Skeletal muscle tissue (tissue), 3 donors: ENCODE measurements at regions not wholly inside any gene's neighbourhood (a gene's known extent, or its start where the extent isn't known, plus 50 kb on each side); places are given as distances from the start of the nearest gene placed in this dataset.
"Not testable (repeated sequence)": the region's sequence is repeated elsewhere in the genome, so short reads cannot be mapped to it uniquely, and the experiment has no call there.

Experiments
- H3K27ac ChIP-seq: one replicate; pipeline ENCODE4 v1.7.0; 2013; ENCODE audit warnings: mild to moderate bottlenecking, low read depth, low read length, inconsistent platforms
- H3K27me3 ChIP-seq, 3 donors: one replicate each; pipeline ENCODE4 v1.7.0; 2013; ENCODE audit warnings: low read length in 3 of 3; ENCODE audit not compliant: control insufficient read depth in 3 of 3, insufficient read depth in 3 of 3
- H3K36me3 ChIP-seq, 3 donors: one replicate each; pipeline ENCODE4 v1.7.0; 2013; ENCODE audit warnings: low read length in 3 of 3; ENCODE audit not compliant: control insufficient read depth in 3 of 3, insufficient read depth in 3 of 3
- H3K4me1 ChIP-seq, 3 donors: one replicate each; pipeline ENCODE4 v1.7.0; 2013; ENCODE audit warnings: low read length in 3 of 3, mild to moderate bottlenecking in 3 of 3; ENCODE audit not compliant: control insufficient read depth in 3 of 3, insufficient read depth in 3 of 3
- H3K4me3 ChIP-seq, 3 donors: one replicate each; pipeline ENCODE4 v1.7.0; 2013; ENCODE audit warnings: low read length in 3 of 3
- H3K9ac ChIP-seq, 3 donors: one replicate each; pipeline ENCODE4 v1.7.0; 2013; ENCODE audit warnings: low read length in 3 of 3, mild to moderate bottlenecking in 3 of 3, moderate library complexity in 2 of 3, low read depth in 1 of 3
- H3K9me3 ChIP-seq, 3 donors: one replicate each; pipeline ENCODE4 v1.7.0; 2013; ENCODE audit warnings: low read length in 3 of 3; ENCODE audit not compliant: control insufficient read depth in 3 of 3
- donor health status: Osteomylitis.

DNA sequence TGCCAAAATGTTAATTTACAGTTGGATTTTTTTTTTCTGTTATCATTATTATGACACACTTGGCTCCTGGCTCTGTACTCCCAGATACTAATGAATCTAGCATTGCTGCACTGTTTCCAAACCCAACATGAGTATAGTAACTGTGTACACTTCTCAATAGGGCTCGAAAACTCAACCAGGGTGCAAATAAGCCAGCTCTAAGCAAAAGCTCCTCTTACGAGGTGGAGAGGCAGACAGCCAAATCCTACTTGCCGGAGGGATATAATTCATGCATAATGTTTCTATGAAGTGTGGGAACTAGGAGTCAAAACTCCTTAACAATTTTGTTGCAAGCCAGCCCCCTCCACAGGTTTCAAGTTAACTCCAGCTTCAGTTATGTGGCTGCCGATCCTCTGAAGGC, 510.4 kb upstream of the ZP4 start:
- no peaks in the 10 kb centered on the region for H3K36me3 ChIP-seq
- H3K27me3 ChIP-seq = no peaks in the 10 kb centered on the region
- no peak overlapping the region for H3K27ac ChIP-seq
- no peak overlapping the region for H3K4me3 ChIP-seq
- H3K4me1 ChIP-seq = no peaks in the 10 kb centered on the region
- no peaks in the 10 kb centered on the region for H3K9me3 ChIP-seq
- no peak overlapping the region for H3K9ac ChIP-seq

GRCh38 chr1:238399558-238399957, 508.8 kb upstream of the ZP4 start:
- Histone ChIP-seq H3K9me3 (no peaks in the 10 kb centered on the region), H3K27ac (no peak overlapping the region), H3K4me3 (no peak overlapping the region), H3K27me3 (no peaks in the 10 kb centered on the region), H3K9ac (no peak overlapping the region), H3K36me3 (no peaks in the 10 kb centered on the region), H3K4me1 (no peaks in the 10 kb centered on the region)

DNA sequence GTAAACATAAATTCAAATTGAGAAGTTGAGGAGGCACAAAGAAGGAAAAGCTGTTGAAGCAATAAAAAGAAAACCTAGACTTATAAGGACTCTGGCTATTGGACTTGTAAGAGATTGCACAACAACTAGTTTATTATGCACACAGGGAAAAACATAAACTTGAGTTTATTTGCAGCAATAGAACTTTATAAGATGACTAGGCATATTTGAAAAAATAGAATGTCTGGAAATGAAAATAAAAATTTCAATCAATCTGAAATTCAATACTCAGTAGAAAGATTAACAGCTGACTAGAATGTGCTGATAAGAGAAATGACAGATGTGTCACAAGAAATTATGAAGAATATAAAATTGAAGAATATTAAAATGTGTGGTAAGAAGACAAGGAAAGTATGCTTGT, 505.4 kb upstream of the ZP4 start:
- no peak overlapping the region for H3K27ac ChIP-seq
- no peaks in the 10 kb centered on the region for H3K4me1 ChIP-seq
- no peak overlapping the region for H3K9ac ChIP-seq
- H3K36me3 ChIP-seq = no peaks in the 10 kb centered on the region
- no peaks in the 10 kb centered on the region for H3K9me3 ChIP-seq
- H3K27me3 ChIP-seq = no peaks in the 10 kb centered on the region
- H3K4me3 ChIP-seq = no peak overlapping the region

DNA sequence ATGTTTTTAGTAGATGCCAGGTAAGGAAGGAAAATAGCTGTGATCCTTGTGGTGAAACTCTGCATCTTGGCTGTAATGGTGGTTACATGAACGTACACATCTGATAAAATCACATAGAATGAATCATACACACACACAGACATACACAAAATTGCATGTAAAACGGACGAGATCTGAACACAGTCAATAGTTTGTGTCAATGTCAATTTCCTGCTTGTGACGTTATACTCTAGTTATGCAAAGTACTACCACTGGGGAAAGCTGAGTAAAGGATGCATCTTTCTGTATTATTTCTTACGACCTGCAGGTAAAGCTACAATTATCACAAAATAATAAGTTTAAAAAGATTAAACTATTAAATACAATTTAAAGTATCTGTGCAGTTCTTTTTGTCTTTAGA, 493.7 kb upstream of the ZP4 start:
- Histone ChIP-seq H3K4me1 (no peaks in the 10 kb centered on the region), H3K4me3 (no peak overlapping the region), H3K27me3 (no peaks in the 10 kb centered on the region), H3K9ac (no peak overlapping the region), H3K27ac (no peak overlapping the region), H3K9me3 (no peaks in the 10 kb centered on the region), H3K36me3 (no peaks in the 10 kb centered on the region)

DNA sequence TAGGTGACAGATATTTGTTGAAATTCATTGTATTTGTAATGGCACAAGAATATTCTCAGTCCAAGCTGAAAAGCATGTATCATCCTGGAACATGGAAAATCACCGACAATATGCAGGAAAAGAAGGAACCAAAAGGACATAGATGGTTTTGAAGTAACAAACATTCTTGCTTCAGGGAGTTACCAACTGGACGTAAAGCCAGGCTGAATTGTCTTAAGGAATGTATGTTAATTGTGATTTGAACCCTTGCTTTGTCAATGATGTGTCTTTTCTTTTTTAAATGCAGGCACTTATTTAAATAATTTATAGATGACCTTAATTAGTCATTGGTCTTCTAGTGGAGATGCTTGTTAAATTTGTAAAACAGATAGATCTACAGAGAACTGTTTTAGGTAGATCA, 489.4 kb upstream of the ZP4 start:
- Histone ChIP-seq H3K36me3 (no peaks in the 10 kb centered on the region), H3K4me3 (no peak overlapping the region), H3K27ac (no peak overlapping the region), H3K9ac (no peak overlapping the region), H3K27me3 (no peaks in the 10 kb centered on the region), H3K9me3 (no peaks in the 10 kb centered on the region), H3K4me1 (no peaks in the 10 kb centered on the region)

DNA sequence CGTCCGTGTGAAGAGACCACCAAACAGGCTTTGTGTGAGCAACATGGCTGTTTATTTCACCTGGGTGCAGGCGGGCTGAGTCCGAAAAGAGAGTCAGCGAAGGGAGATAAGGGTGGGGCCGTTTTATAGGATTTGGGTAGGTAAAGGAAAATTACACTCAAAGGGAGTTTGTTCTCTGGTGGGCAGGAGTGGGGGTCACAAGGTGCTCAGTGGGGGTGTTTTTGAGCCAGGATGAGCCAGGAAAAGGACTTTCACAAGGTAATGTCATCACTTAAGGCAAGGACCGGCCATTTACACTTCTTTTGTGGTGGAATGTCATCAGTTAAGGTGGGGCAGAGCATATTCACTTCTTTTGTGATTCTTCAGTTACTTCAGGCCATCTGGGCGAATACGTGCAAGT, 488.7 kb upstream of the ZP4 start:
- not testable (repeated sequence) for H3K4me3 ChIP-seq, H3K9me3 ChIP-seq

GRCh38 chr1:238377280-238377919, 486.7 kb upstream of the ZP4 start:
- no peaks in the 10 kb centered on the region for H3K27me3 ChIP-seq
- H3K4me1 ChIP-seq = no peaks in the 10 kb centered on the region

More for the DNA sequence above, 488.7 kb upstream of the ZP4 start:
- H3K4me1 ChIP-seq, H3K27me3 ChIP-seq, H3K36me3 ChIP-seq, H3K27ac ChIP-seq, H3K9ac ChIP-seq: not testable (repeated sequence)

GRCh38 chr1:238370599-238370998, 479.9 kb upstream of the ZP4 start:
- H3K27ac ChIP-seq = no peak overlapping the region

More at GRCh38 chr1:238377280-238377919, 486.7 kb upstream of the ZP4 start:
- Histone ChIP-seq H3K9me3 (no peaks in the 10 kb centered on the region), H3K36me3 (no peaks in the 10 kb centered on the region), H3K9ac (no peak overlapping the region), H3K4me3 (no peak overlapping the region), H3K27ac (no peak overlapping the region)

DNA sequence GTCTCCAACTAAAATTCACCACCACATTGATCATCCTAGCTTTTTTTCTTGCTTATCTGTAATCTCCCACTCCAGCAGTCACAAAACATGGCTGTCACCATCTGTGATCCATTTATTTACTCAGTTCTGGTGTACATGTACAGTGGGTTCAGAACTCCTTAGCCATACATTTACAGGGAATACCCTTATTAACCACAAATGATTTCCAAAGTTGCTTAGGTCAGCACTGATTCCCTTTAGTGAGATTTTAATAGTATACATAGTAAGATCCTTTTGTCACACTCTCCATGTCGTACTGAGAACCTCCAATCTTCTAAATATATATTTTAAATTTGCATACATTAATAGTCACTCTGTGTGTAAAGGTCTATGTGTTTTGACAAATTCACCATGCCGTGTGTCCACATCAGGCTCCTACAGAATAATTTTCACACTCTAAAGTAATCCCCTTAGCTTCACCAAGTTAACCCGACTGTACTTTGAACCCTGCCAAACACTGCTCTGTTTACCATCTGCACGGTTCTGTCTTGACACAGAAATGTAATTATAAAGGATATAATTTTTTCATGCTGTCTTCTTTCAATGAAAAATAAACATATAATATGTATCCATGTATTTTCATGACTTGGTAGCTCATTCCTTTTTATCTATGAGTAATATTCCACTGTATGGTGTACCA, 473.6 kb upstream of the ZP4 start:
- Histone ChIP-seq H3K27ac (no peak overlapping the region), H3K36me3 (no peaks in the 10 kb centered on the region), H3K9ac (no peak overlapping the region), H3K9me3 (no peaks in the 10 kb centered on the region), H3K27me3 (no peaks in the 10 kb centered on the region), H3K4me1 (no peaks in the 10 kb centered on the region), H3K4me3 (no peak overlapping the region)

More at GRCh38 chr1:238370599-238370998, 479.9 kb upstream of the ZP4 start:
- Histone ChIP-seq H3K9me3 (no peaks in the 10 kb centered on the region), H3K4me3 (no peak overlapping the region), H3K9ac (no peak overlapping the region), H3K27me3 (no peaks in the 10 kb centered on the region), H3K36me3 (no peaks in the 10 kb centered on the region), H3K4me1 (no peaks in the 10 kb centered on the region)

- Histone ChIP-seq H3K27me3 (no peaks in the 10 kb centered on the region), H3K9me3 (no peaks in the 10 kb centered on the region), H3K4me3 (no peak overlapping the region), H3K36me3 (no peaks in the 10 kb centered on the region), H3K4me1 (no peaks in the 10 kb centered on the region), H3K27ac (no peak overlapping the region), H3K9ac (no peak overlapping the region)
Observed at GRCh38 chr1:238360474-238360873, 469.8 kb upstream of the ZP4 start.
